Stimulated activated CD8-positive, alpha-beta memory T cell treated with anti-CD3 and anti-CD28 coated beads, Interleukin-15, amount 100 ng/mL, for 24 hours (primary cell): ENCODE measurements at regions not wholly inside any gene's neighbourhood (a gene's known extent, or its start where the extent isn't known, plus 50 kb on each side); places are given as distances from the start of the nearest gene placed in this dataset.

Experiments used
- DNase-seq: peaks from one replicate; pipeline ENCODE4 v3.0.0-alpha.2; 2020; ENCODE audit warnings: low read depth

- no peak for DNase-seq
These were observed 163.4 kb upstream of the RTL1 start for GRCh38 chr14:101066826-101067510.

DNA sequence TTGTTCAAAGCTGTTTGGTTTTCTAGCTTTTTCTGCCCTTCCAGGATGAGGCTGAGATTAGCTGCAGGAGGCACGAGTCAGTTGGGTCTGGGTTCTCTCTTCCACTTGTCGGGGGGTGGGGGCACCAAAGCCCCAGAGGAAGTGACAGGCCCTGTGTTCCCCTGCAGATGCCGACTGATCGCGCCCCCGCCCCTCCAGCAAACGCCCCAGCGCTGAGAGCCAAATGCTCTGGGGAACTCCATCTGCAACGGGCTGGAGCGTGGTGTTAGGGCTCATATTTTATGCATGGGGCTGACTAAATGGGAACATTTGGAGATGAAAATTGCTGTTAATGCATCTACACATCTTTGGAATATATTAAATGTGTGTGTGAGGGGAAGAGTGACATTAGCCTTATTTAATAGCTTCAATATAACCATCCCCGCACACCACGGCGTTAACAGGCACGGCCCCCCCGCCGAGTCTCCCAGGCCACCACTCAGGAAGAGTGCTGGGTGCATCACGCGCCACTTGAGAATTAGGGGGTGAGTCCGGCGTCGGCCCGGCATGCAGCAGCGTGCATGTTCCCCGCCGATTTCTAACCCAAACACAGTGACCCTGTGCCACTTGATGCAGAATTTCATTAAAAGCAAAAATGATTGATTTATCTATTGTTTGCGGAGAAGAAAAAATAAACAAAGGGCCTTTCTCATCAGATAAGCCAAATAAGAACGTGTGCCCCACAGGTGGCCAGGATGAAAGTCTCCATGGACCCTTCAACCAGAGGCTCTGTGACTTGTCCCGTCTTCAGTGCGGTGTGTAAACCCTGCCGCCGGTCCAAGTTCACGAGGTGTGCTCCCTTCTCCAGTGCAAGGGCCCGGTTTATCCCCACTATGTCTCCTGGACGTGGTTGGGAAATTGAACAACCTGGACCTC lies 165.0 kb upstream of the RTL1 start:
- no peak for DNase-seq

GRCh38 chr14:101069228-101069549 lies 165.7 kb upstream of the RTL1 start:
- no peak for DNase-seq

GRCh38 chr14:101069666-101070362 lies 166.3 kb upstream of the RTL1 start:
- no peak for DNase-seq

DNA sequence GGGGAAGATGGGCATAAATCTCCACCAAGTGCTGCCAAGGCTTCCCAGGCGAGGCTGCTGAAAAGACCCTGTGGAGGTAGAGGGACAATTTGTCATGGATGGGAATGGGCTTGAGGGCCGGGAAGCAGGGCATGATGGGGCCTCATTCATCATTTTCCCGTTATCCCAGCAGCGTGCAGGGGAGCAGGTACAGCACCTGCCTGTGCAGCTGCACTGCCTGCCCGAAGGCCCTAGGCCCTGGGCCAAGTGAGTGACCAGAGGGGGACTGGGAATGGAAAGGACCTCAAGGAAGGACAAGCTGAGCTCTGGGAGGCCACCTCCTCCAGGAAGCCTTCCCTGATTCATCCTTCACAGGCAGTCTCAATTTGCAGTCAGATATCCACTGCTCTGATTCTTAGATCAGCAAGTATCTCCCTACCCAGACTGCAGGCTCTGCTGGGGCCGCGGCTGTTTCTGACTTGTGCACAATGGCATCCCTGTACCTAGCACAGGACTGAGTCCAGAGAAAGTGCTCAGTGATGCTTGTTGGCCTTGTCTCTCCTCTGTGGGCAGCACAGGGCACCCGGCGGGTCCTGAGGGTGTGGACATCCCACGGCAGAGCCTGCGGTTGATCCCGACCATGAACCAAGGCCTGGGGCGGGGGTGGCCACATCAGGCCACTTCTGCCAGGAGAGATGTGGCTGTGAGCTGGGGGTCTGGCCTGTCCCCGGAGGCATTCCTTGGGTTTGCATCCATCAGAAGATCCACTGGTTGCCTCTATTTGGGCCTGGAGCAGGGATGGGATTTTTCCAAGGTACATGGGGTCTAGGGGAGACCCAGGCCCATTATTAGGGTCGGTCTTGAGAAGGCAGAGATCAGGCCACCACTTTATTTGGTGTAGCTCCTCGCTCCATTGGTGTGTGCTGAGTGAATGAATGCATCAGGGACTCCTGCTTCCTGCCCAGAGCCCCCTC lies 167.3 kb upstream of the RTL1 start:
- DNase-seq = no peak

DNA sequence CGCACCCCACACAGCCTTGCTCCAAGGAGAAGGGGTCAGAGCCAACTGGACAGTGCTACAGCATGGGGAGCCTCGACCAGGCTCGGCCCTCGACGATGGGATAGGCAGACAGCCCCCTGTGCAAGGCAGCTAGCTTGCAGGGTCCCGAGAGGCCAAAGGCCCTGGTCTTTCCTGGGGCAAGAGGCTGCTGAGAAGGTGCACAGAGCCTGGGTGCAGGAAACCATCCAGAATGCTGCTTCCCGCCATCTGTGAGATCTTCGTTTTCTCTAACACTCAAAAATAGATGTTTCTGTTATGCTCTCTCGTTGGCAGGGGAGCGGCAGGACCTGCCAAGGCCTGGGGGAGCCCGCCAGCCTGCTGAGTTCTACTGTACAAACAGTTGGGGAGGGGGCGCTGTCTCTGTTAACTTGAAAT lies 168.0 kb upstream of the RTL1 start:
- no peak for DNase-seq

- no peak for DNase-seq
These were observed 168.5 kb upstream of the RTL1 start for GRCh38 chr14:101072070-101072469.

DNA sequence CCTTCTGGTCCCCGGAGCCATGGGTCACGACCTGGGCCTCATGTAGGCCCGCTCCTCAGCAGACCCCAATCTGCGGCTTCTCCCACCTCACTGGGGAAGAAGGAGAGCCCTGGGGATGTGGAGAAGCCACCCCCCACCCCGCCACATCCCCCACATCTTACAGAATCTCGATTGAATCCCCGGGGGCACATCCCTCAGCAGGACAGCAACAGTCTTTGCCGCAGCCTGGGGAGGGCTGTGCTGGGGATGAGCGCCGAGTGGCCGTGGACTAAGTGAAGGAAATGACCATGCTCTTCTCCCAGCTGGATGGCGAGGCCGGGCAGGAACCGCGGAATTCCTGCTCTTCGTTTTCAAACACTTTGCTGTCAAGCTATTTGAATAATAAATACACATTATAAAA lies 169.0 kb upstream of the RTL1 start:
- DNase-seq = no peak

GRCh38 chr14:101072945-101073597 lies 169.5 kb upstream of the RTL1 start:
- DNase-seq = no peak

DNA sequence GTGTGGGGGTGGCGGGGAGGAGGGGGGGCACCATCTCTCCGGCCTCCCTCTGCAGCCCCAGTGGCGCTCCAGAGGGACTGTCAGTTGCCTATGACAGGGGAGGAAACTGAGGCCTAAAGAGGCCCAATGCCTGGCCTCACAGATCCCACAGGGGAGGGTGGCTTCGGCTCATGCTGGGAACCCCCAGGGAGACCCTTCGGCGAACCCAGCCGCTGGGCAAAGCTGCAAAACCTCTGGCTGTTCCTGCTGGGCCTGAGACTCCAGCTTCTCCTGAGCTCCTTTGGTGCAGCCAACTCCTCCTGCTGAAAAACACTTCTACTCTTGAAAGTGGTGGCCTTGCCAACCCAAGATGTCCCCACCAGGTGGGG lies 170.1 kb upstream of the RTL1 start:
- no peak for DNase-seq

DNA sequence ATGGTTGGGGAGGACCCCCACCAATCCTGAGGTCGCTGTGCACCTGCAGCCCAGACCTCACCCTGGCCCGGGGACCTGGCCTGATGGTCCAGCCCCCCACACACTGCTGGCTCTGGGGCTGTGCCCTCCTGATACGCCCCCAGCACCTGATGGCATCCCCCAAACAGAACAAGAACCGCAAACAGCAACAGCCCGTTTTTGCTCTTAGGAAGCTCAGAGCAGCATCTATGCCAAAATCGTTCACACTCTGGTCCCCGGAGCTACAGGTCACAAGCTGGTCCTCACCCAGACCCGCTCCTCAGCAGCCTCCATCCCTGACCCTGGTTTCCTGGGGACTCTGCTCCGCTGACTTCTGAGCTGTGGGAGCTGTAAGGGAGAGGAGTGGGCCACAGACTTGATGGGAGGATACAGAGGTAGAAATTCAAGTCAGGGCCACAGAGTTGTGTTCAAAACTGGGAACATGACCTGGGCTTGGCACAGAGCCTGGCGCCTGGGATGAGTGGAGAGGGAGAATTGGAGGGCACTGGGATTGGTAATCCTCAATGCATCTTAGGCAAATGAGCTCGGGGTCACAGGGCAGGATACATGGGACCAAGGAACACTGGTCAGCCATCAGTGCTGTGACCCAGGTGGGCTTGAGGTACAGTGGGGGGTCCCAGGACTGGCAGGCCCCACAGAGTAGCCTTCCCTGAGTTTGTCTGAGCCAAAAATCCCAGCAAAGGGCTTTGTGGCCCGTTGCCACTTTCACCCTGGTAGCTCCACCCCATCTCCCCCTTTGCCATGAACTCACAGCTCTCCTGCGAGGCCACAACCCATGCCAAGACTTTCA lies 170.9 kb upstream of the RTL1 start:
- no peak for DNase-seq

DNA sequence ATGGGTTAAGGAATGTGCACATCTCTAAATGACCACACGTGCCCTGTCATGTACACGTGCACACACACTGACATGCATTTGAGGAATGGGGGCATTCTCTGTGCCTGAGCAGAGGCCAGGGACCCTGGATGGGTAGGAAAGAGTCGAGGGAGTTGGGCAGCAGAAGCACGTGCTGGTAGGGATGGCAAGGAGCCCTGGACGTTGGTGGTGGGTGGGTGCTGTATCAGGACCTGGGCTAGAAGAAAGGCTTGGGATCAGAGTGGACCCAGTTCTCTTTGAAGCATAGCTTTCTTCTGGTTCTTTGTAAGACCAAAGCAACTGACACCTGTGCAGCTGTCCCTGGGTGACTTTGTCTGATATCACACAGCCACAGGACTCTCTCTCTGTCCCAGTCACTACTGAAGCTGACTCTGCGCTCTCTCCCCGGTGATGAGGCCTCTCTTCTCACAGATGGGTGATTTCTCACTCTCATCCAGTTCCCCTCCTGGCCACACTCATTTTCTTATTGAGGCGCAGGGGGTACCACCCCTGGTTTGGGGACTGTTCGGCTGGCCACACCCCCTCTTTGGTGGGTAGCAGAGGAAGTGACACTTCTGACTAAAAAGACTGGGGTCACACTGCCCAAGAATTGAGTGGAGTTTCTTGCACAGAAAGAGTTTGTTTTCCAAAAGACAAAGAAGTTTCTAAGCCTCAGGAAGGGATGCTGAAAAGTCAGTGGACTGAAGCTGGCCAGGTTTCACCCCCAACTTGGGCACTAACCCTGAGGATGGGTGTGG lies 171.7 kb upstream of the RTL1 start:
- DNase-seq = no peak

GRCh38 chr14:101075801-101076413 lies 172.4 kb upstream of the RTL1 start:
- DNase-seq = no peak

DNA sequence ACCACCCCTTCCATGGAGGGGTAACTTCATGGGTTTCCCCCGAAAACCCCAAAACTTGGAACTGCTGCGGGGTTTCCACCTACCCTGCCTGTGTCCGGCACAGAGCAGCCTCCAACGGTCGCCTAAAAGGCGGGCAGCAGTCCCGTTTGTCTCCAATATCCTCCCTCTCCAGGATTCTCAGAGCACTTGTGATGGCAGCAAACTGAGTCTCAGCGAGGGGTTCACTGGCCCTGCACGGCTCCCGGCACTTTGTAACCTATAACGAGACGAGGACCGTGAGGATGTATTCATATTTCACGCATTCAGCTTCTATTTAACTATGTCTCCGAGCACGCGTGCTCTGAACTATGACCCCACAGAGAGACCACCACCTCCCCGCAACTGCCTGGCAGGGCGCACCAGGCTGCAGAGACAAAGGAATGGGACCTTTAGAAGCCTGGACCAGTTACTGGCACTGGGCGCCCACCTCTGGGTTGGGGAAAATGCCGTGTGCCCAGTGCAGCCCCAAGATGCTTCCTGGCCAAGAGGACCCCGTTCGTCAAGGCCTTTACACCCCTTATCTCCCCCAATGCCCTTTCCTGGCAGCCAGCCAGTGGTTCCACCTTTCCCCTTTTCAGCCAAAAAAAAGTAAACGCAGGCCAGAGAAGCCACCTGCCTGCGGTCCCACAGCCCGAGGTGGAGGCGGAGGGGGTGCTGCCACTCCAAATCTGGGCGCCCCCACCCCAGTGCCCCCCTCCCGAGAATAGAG lies 173.1 kb upstream of the RTL1 start:
- no peak for DNase-seq

DNA sequence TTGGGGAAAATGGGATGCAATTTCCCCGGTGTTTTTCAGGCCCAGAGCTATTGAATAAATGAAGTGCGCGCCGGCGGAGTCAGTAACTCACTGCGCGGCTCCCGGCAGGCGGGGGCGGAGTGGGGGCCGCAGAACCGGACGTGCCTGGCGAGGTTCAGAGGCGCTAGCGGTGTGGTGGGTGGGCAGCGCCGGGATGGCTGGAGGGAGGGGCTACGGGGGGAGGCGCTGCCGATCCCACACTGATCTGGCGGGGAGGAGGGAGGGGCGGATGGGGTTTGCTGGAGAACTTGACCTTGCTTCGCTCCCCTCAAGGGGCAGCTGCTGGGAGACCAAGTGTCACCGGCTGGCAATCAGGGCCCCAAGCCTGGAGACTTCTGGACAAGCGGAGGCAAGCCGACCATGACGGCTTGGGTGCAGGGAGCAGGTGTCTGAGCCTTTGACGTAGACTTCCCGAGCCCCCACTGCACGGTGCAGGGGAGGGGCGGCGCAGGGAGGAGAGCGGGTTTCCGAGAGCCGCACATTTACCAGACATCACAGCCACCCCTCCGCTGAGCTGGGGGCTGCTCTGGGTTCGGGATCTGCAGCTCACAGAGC lies 174.1 kb upstream of the RTL1 start:
- DNase-seq = no peak

- no peak for DNase-seq
These were observed 174.8 kb upstream of the RTL1 start for GRCh38 chr14:101078170-101078891.

GRCh38 chr14:101078892-101079221 lies 175.3 kb upstream of the RTL1 start:
- DNase-seq = no peak
